ENCODE measurements at regions not wholly inside any gene's neighbourhood (a gene's known extent, or its start where the extent isn't known, plus 50 kb on each side); places are given as distances from the start of the nearest gene placed in this dataset.
"Not testable (repeated sequence)": the region's sequence is repeated elsewhere in the genome, so short reads cannot be mapped to it uniquely, and the experiment has no call there.

DNA sequence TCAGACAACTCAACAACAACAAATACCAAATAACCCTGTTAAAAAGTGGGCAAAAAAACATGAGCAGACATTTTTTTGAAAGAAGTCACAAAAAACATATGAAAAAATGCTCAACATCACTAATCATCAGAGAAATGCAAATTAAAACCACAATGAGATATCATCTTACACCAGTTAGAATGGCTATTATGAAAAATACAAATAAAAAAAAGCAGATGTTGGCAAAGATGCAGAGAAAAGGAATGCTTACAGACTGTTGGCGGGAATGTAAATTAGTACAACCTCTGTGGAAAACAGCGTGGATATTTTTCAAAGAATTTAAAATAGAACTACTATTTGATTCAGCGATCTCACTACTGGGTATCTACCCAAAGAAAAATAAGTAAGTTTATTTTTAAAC, 114.0 kb downstream of the SLC38A4 start:
- no peaks in the 10 kb centered on the region for H3K27me3 ChIP-seq (ENCODE audit: control insufficient read depth, insufficient read depth, low read length)
- no peaks in the 10 kb centered on the region for H3K36me3 ChIP-seq (ENCODE audit: control insufficient read depth, insufficient read depth, low read length)
- H3K9me3 ChIP-seq (ENCODE audit: control insufficient read depth, low read depth, low read length), result no peaks in the 10 kb centered on the region
- no peak for DNase-seq
- H3K4me3 ChIP-seq (ENCODE audit: low read length), result no peak overlapping the region
- H3K27ac ChIP-seq (ENCODE audit: low read length), result no peak overlapping the region
- no peaks in the 10 kb centered on the region for H3K4me1 ChIP-seq (ENCODE audit: control insufficient read depth, insufficient read depth, low read length)
- WGBS (ENCODE audit: insufficient coverage, low lambda C conversion rate), result 67% methylated on average over 3 of the region's 3 CpGs

DNA sequence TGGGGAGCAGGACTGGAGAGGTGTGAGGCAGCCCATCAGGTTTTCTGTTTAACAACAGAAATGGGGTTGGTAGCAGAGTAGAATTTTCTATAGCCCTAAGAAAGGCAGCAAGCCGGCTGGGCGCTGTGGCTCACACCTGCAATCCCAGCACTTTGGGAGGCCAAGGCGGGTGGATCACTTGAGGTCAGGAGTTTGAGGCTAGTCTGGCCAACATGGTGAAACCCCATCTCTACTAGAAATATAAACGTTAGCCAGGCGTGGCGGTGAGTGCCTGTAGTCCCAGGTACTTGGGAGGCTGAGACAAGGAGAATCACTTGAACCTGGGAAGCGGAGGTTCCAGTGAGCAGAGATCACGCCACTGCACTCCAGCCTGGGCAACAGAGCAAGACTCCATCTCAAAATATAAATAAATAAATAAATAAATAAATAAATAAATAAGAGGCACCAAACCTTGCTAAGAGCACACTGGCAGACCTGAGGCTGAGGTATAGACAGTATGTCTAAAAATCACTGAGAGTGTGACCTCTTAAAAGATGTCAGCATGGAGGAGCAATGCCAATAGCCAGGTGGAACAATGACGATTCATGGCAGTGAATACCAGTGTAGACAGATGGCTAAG, 115.6 kb downstream of the SLC38A4 start:
- H3K27me3 ChIP-seq (ENCODE audit: control insufficient read depth, insufficient read depth, low read length), result no peaks in the 10 kb centered on the region
- no peaks in the 10 kb centered on the region for H3K4me1 ChIP-seq (ENCODE audit: control insufficient read depth, insufficient read depth, low read length)
- WGBS (ENCODE audit: insufficient coverage, low lambda C conversion rate), result no CpG with 5 or more reads among the region's 9 CpGs
- H3K9me3 ChIP-seq (ENCODE audit: control insufficient read depth, low read depth, low read length), result no peaks in the 10 kb centered on the region
- DNase-seq, result no peak
- no peak overlapping the region for H3K4me3 ChIP-seq (ENCODE audit: low read length)
- no peak overlapping the region for H3K27ac ChIP-seq (ENCODE audit: low read length)
- no peaks in the 10 kb centered on the region for H3K36me3 ChIP-seq (ENCODE audit: control insufficient read depth, insufficient read depth, low read length)

DNA sequence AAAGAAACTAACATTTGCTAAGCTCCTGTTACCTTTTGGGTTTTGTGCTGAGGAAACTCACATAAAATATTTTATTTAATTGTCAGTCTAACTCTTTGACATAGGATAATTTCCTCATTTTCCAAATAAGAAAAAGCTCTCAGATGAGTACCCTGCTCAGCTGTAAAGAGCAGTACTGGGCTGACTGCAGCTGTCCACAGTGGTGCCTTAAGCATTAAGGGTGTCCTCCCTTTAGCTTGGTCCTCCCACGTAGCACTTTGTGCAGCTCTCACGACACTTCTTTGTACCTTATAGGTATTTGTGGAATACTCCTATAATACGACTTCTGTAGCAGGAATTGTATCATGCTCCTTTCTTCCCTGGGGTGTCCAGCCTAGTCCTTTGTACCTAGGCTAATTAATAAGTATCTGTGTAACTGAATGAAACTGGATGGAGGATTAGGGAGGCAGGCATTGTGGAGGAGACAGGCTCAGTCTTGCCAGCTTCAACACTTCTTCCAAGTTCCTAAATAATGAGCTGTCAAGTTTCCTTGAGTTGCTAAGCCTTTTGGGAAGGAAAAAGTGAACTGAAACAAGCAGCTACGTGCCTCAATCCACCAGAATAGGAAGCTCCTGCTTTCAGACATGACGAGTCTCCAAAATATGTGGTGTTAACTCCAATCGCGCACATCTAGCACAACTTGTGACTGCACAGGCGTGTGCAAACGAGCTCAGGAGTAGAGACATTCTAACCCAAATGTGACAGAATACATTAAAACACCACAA, 123.0 kb downstream of the SLC38A4 start:
- no peaks in the 10 kb centered on the region for H3K9me3 ChIP-seq (ENCODE audit: control insufficient read depth, low read depth, low read length)
- WGBS (ENCODE audit: insufficient coverage, low lambda C conversion rate), result no CpG with 5 or more reads among the region's 9 CpGs
- no peak for DNase-seq
- no peak overlapping the region for H3K4me3 ChIP-seq (ENCODE audit: low read length)
- no peak overlapping the region for H3K27ac ChIP-seq (ENCODE audit: low read length)
- no peaks in the 10 kb centered on the region for H3K27me3 ChIP-seq (ENCODE audit: control insufficient read depth, insufficient read depth, low read length)
- no peaks in the 10 kb centered on the region for H3K36me3 ChIP-seq (ENCODE audit: control insufficient read depth, insufficient read depth, low read length)
- H3K4me1 ChIP-seq (ENCODE audit: control insufficient read depth, insufficient read depth, low read length), result no peaks in the 10 kb centered on the region

DNA sequence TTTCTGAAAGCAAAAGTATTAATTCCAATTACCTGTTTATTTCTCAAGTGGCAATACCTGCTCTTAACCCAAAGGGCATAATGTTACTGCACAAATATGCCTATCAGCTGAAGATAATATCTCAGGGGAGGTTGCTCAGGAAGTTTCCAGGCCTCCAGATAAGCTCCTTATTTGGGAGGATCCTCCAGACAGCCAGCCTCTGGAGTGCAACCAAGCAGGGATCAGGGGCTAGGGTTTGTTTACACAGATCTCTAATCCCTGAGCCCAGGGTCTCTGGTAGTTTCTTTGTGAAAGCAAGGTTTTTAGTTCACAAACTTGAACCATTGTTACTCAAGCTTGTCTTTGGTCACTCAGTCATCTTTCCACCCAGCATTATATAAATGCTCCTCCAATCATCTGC, 124.4 kb downstream of the SLC38A4 start:
- H3K4me3 ChIP-seq (ENCODE audit: low read length), result no peak overlapping the region
- DNase-seq, result no peak
- no peaks in the 10 kb centered on the region for H3K27me3 ChIP-seq (ENCODE audit: control insufficient read depth, insufficient read depth, low read length)
- no peak overlapping the region for H3K27ac ChIP-seq (ENCODE audit: low read length)
- no peaks in the 10 kb centered on the region for H3K4me1 ChIP-seq (ENCODE audit: control insufficient read depth, insufficient read depth, low read length)
- no peaks in the 10 kb centered on the region for H3K36me3 ChIP-seq (ENCODE audit: control insufficient read depth, insufficient read depth, low read length)
- H3K9me3 ChIP-seq (ENCODE audit: control insufficient read depth, low read depth, low read length), result no peaks in the 10 kb centered on the region

DNA sequence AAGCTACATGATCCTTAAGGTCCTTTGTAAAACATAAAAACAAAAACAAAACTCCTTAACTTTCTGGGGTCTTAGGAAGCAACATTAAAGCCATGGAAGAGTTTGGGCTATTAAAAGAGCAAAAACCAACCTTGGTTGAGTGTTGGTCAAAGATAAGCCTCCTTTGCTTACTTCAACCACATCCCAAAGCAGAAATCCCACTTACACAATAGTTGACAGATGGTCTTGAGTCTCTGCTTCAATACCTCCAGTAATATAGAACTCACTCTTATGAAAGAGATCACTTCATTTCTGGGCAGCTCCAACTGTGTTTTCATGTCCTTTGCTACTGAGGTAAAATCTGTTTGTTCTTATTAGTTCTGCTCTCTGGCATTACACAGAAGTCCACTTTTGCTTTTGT, 125.8 kb downstream of the SLC38A4 start:
- no peaks in the 10 kb centered on the region for H3K4me1 ChIP-seq (ENCODE audit: control insufficient read depth, insufficient read depth, low read length)
- H3K9me3 ChIP-seq (ENCODE audit: control insufficient read depth, low read depth, low read length), result no peaks in the 10 kb centered on the region
- no peak overlapping the region for H3K27ac ChIP-seq (ENCODE audit: low read length)
- no peak overlapping the region for H3K4me3 ChIP-seq (ENCODE audit: low read length)
- DNase-seq, result no peak
- no peaks in the 10 kb centered on the region for H3K36me3 ChIP-seq (ENCODE audit: control insufficient read depth, insufficient read depth, low read length)
- H3K27me3 ChIP-seq (ENCODE audit: control insufficient read depth, insufficient read depth, low read length), result no peaks in the 10 kb centered on the region

DNA sequence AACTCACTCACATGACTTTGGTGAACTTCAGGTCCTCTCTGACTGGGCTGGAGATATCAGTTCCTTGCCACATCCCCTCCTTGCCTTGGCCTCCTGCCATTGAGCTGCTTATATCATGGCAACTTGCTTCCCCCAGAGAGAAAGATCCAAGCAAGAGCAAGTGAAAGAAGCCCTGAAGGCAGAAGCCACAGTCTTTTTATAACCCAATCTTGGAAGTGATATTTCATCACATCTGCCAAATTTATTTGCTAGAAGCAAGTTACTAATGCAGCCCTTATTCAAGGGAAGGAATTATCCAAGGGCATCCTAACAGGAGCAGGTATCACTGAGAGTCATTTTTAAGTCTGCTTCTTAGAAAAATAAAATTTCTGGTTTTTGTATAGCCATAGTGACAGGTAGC, 127.8 kb downstream of the SLC38A4 start:
- no peak for DNase-seq
- Histone ChIP-seq H3K9me3 (ENCODE audit: control insufficient read depth, low read depth, low read length) (no peaks in the 10 kb centered on the region), H3K27ac (ENCODE audit: low read length) (no peak overlapping the region), H3K36me3 (ENCODE audit: control insufficient read depth, insufficient read depth, low read length) (no peaks in the 10 kb centered on the region), H3K4me1 (ENCODE audit: control insufficient read depth, insufficient read depth, low read length) (no peaks in the 10 kb centered on the region), H3K4me3 (ENCODE audit: low read length) (no peak overlapping the region), H3K27me3 (ENCODE audit: control insufficient read depth, insufficient read depth, low read length) (no peaks in the 10 kb centered on the region)

DNA sequence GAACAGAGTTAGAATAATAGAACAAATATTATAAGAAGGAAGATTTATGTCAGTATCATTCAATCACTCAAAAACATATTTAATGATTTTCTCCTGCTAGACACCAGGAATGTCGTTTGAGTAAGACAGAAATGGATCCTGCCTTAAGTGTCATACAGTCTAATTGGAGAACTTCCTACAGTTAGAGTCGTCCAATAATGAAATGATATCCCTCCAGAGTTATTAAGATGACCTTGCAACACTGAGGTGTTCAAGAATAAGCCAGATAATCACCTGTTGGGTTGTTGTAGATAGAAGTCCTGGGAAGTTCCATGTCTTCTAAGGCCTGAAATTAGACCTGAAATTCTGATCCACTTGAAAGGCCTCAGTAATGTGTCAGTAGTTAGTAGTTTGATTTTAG, 132.3 kb downstream of the SLC38A4 start:
- Histone ChIP-seq H3K4me3 (ENCODE audit: low read length) (no peak overlapping the region), H3K4me1 (ENCODE audit: control insufficient read depth, insufficient read depth, low read length) (no peaks in the 10 kb centered on the region), H3K27ac (ENCODE audit: low read length) (no peak overlapping the region), H3K27me3 (ENCODE audit: control insufficient read depth, insufficient read depth, low read length) (no peaks in the 10 kb centered on the region), H3K9me3 (ENCODE audit: control insufficient read depth, low read depth, low read length) (peaks cover 4% of the 10 kb centered on the region), H3K36me3 (ENCODE audit: control insufficient read depth, insufficient read depth, low read length) (no peaks in the 10 kb centered on the region)
- WGBS (ENCODE audit: insufficient coverage, low lambda C conversion rate), result no CpG with 5 or more reads among the region's 2 CpGs
- DNase-seq, result no peak

DNA sequence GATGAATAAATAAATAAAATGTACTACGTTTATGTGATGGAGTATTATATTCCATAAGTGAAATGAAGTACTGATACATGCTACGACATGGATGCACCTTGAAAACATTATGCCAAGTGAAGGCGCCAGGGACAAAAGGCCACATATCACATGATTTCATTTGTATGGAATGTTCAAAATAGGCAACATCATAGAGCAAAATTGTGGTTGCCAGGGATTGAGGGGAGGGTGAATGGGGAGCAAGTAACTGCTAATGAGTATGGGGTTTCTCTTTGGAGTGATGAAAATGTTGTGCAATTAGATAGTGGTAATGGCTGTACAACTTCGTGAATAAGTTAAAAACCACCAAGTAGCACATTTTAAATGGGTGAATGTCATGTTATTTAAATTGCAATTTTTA, 132.8 kb downstream of the SLC38A4 start:
- Histone ChIP-seq H3K4me3 (ENCODE audit: low read length) (no peak overlapping the region), H3K27me3 (ENCODE audit: control insufficient read depth, insufficient read depth, low read length) (no peaks in the 10 kb centered on the region), H3K9me3 (ENCODE audit: control insufficient read depth, low read depth, low read length) (peaks cover 4% of the 10 kb centered on the region), H3K27ac (ENCODE audit: low read length) (no peak overlapping the region), H3K36me3 (ENCODE audit: control insufficient read depth, insufficient read depth, low read length) (no peaks in the 10 kb centered on the region), H3K4me1 (ENCODE audit: control insufficient read depth, insufficient read depth, low read length) (no peaks in the 10 kb centered on the region)
- no peak for DNase-seq
- WGBS (ENCODE audit: insufficient coverage, low lambda C conversion rate), result 95% methylated on average over 4 of the region's 4 CpGs

DNA sequence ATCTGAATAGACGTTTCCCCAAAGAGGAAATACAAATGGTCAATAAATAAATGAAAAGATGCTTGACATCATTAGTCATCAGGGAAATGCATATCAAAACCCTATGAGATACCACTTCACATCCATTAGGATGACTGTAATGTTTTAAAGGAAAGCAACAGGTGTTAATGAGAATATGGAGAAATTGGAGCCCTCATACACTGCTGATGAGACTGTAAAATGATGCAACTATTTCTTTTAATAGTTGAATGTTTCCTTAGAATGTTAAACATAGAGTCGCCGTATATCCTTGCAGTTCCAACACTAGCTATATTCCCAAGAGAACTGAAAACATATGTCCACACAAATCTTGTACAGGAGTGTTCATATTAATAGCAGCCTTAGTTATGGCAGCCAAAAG, 133.2 kb downstream of the SLC38A4 start:
- Histone ChIP-seq H3K4me1 (ENCODE audit: control insufficient read depth, insufficient read depth, low read length) (no peaks in the 10 kb centered on the region), H3K4me3 (ENCODE audit: low read length) (no peak overlapping the region), H3K27ac (ENCODE audit: low read length) (no peak overlapping the region), H3K27me3 (ENCODE audit: control insufficient read depth, insufficient read depth, low read length) (no peaks in the 10 kb centered on the region), H3K36me3 (ENCODE audit: control insufficient read depth, insufficient read depth, low read length) (no peaks in the 10 kb centered on the region), H3K9me3 (ENCODE audit: control insufficient read depth, low read depth, low read length) (peaks cover 4% of the 10 kb centered on the region)
- WGBS (ENCODE audit: insufficient coverage, low lambda C conversion rate), result no CpG with 5 or more reads among the region's 3 CpGs
- no peak for DNase-seq

DNA sequence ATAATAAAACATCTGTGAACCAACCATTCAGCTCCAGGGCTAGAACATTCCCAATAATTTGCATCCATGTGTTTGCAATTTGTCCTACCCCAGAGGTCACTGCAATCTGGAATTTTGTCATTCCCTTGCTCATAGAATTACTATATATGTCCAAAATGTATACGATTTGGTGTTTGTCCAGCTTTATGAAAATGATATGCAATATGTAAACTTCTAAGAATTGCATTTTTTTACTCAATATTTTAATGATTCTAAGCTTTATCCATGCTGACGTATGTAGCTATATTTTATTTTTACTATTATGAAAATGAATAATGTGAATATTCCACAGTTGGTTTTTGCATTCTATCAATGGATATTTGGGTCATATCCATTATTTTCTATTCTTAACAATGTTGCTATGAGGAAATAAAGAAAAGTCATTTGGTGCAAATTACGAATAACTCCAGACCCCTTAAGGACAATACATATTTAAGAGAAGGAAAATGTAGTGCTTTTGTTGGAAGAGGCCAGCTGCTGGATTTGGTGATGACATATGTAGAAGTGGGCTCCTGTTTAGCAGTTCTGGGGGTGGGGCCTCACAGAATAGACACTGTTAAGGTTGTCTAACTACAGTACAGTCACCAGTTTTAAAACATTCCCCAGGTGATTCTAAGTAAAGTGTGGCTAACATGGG, 139.4 kb downstream of the SLC38A4 start:
- Histone ChIP-seq H3K36me3 (ENCODE audit: control insufficient read depth, insufficient read depth, low read length) (no peaks in the 10 kb centered on the region), H3K4me3 (ENCODE audit: low read length) (no peak overlapping the region), H3K27ac (ENCODE audit: low read length) (no peak overlapping the region), H3K4me1 (ENCODE audit: control insufficient read depth, insufficient read depth, low read length) (no peaks in the 10 kb centered on the region), H3K9me3 (ENCODE audit: control insufficient read depth, low read depth, low read length) (peaks cover 7% of the 10 kb centered on the region), H3K27me3 (ENCODE audit: control insufficient read depth, insufficient read depth, low read length) (no peaks in the 10 kb centered on the region)
- no peak for DNase-seq
- 89% methylated on average over 1 of the region's 3 CpGs for WGBS (ENCODE audit: insufficient coverage, low lambda C conversion rate)

DNA sequence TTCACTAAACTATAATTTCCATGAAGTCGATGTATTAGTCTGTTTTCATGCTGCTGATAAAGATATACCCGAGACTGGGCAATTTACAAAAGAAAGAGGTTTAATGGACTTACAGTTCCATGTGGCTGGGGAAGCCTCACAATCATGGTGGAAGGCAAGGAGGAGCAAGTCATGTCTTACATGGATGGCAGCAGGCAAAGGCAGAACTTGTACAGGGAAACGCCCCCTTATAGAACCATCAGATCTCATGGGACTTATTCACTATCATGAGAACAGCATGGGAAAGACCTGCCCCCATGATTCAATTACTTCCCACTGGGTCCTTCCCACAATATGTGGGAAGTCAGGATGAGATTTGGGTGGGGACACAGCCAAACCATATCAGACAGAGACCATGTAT, 141.6 kb downstream of the SLC38A4 start:
- H3K4me1 ChIP-seq (ENCODE audit: control insufficient read depth, insufficient read depth, low read length); H3K9me3 ChIP-seq (ENCODE audit: control insufficient read depth, low read depth, low read length); DNase-seq; H3K27ac ChIP-seq (ENCODE audit: low read length); H3K27me3 ChIP-seq (ENCODE audit: control insufficient read depth, insufficient read depth, low read length); H3K4me3 ChIP-seq (ENCODE audit: low read length); H3K36me3 ChIP-seq (ENCODE audit: control insufficient read depth, insufficient read depth, low read length): not testable (repeated sequence)
- no CpG with 5 or more reads among the region's 3 CpGs for WGBS (ENCODE audit: insufficient coverage, low lambda C conversion rate)

Data from large intestine (tissue), 3 donors.